HCT116 (cell line): ENCODE measurements at regions not wholly inside any gene's neighbourhood (a gene's known extent, or its start where the extent isn't known, plus 50 kb on each side); places are given as distances from the start of the nearest gene placed in this dataset.

ENCODE experiments used
- ATAC-seq: fragments of 200-7000 bp; cut with Tn5 transposase; 2 replicates; pipeline ENCODE4 v1.9.1; 2020; ENCODE audit warnings: mild to moderate bottlenecking, moderate library complexity
- BruUV-seq: library from RNA; stranded (reverse); fragments of 400-500 nt; replicated peaks from 2 replicates; lab custom pipeline; 2021; lab: Mats Ljungman, UMichigan
- CTCF ChIA-PET: fragments of 300-600 bp; sonication (Branson Sonifier 250); formaldehyde crosslinking; loops from one replicate; lab custom pipeline; 2021; ENCODE audit warnings: antibody characterized with exemption; lab: Charles Lee
- POLR2A ChIA-PET: fragments of 300-600, 350-600 bp; sonication (Branson Sonifier 250); formaldehyde crosslinking; loops from one replicate; lab custom pipeline; 2021; ENCODE audit warnings: antibody characterized with exemption; lab: Charles Lee
- RAD21 ChIA-PET, 2 experiments: fragments of 300-600 bp; sonication (Branson Sonifier 250); formaldehyde crosslinking; loops; one replicate each; lab custom pipeline; 2023; ENCODE audit warnings: low total read pairs in 2 of 2; ENCODE audit not compliant: uncharacterized antibody in 2 of 2, unreplicated experiment in 2 of 2, low non-redundant PET in 1 of 2; lab: Charles Lee
- DNase-seq: peaks from one replicate; pipeline ENCODE4 v3.0.0-alpha.2; 2010; ENCODE audit warnings: low read depth, low spot score
- H2AFZ ChIP-seq: fragments of 200-600 bp; shearing (Covaris generic), sonication (generic); 2 replicates; pipeline ENCODE4 v1.6.1; 2017; ENCODE audit warnings: low read depth, mixed run types, mixed read lengths, antibody characterized with exemption, low read length; ENCODE audit not compliant: poor library complexity, severe bottlenecking
- H3K27ac ChIP-seq: 2 replicates; pipeline ENCODE4 v1.5.1; 2012; ENCODE audit warnings: low read depth, low read length
- H3K27me3 ChIP-seq: fragments of 200-600 bp; sonication (generic); 2 replicates; pipeline ENCODE4 v1.6.1; 2016; ENCODE audit warnings: mixed run types, low read length, mixed read lengths; ENCODE audit not compliant: insufficient read depth
- H3K36me3 ChIP-seq, 2 experiments: fragments of 200-500 bp in 1 of 2; fragments of 200-600 bp in 1 of 2; sonication (Bioruptor generic) in 1 of 2; sonication (generic) in 1 of 2; 2 replicates each; pipeline versions ENCODE4 v1.5.1 to v1.6.1; 2014 to 2016; ENCODE audit warnings: low read length in 2 of 2, inconsistent platforms in 1 of 2, mixed read lengths in 1 of 2, mixed run types in 1 of 2; ENCODE audit not compliant: insufficient read depth in 2 of 2, control insufficient read depth in 1 of 2
- H3K4me1 ChIP-seq, 2 experiments: fragments of 200-600 bp in 1 of 2; sonication (generic) in 1 of 2; 2 replicates each; pipeline versions ENCODE4 v1.5.1 to v1.6.1; 2012 to 2017; ENCODE audit warnings: low read length in 2 of 2, inconsistent platforms in 1 of 2, mild to moderate bottlenecking in 1 of 2, mixed read lengths in 1 of 2, mixed run types in 1 of 2, moderate library complexity in 1 of 2; ENCODE audit not compliant: insufficient read depth in 2 of 2, control insufficient read depth in 1 of 2
- H3K4me2 ChIP-seq: fragments of 200-600 bp; sonication (generic); 2 replicates; pipeline ENCODE4 v1.6.1; 2017; ENCODE audit warnings: mixed run types, low read length, mixed read lengths
- H3K4me3 ChIP-seq, 2 experiments: fragments of 200-600 bp in 1 of 2; sonication (generic) in 1 of 2; replicated peaks in 1 of 2; 2 replicates each; pipeline ENCODE4 v1.5.1; 2011 to 2016; ENCODE audit warnings: low read length in 2 of 2, control low read depth in 1 of 2, low read depth in 1 of 2, mild to moderate bottlenecking in 1 of 2, mixed read lengths in 1 of 2, mixed run types in 1 of 2
- H3K79me2 ChIP-seq: fragments of 200-600 bp; sonication (generic); 2 replicates; pipeline ENCODE4 v1.6.1; 2017; ENCODE audit warnings: mild to moderate bottlenecking, mixed run types, low read length, moderate library complexity, mixed read lengths; ENCODE audit not compliant: insufficient read depth
- H3K9ac ChIP-seq: fragments of 200-600 bp; sonication (generic); 2 replicates; pipeline ENCODE4 v1.6.1; 2016; ENCODE audit warnings: low read length, mixed read lengths
- H3K9me2 ChIP-seq: fragments of 200-600 bp; sonication (generic), shearing (Covaris generic); 2 replicates; pipeline ENCODE4 v1.6.1; 2017; ENCODE audit warnings: mixed run types, mild to moderate bottlenecking, moderate library complexity; ENCODE audit not compliant: insufficient read depth
- H3K9me3 ChIP-seq, 2 experiments: fragments of 200-500 bp in 1 of 2; fragments of 200-600 bp in 1 of 2; sonication (Bioruptor generic) in 1 of 2; sonication (generic) in 1 of 2; 2 replicates each; pipeline ENCODE4 v1.6.1; 2014 to 2017; ENCODE audit warnings: low read length in 2 of 2, mixed read lengths in 2 of 2, inconsistent platforms in 1 of 2, low read depth in 1 of 2, mild to moderate bottlenecking in 1 of 2, mixed run types in 1 of 2, moderate library complexity in 1 of 2; ENCODE audit not compliant: control insufficient read depth in 1 of 2, insufficient read depth in 1 of 2
- H4K20me1 ChIP-seq: fragments of 200-600 bp; sonication (generic), shearing (Covaris generic); 2 replicates; pipeline ENCODE4 v1.6.1; 2017; ENCODE audit warnings: mixed run types, mild to moderate bottlenecking, moderate library complexity; ENCODE audit not compliant: insufficient read depth
- ATF3 ChIP-seq: IDR thresholded peaks from 2 replicates; pipeline ENCODE4 v1.6.1; 2012
- CEBPB ChIP-seq: IDR thresholded peaks from 2 replicates; pipeline ENCODE4 v1.6.1; 2012; ENCODE audit warnings: low read depth
- CTCF ChIP-seq, 3 experiments: fragments of 200-600 bp in 1 of 3; sonication (generic) in 1 of 3; IDR thresholded peaks in 2 of 3; conservative IDR thresholded peaks in 1 of 3; 2 replicates each; pipeline ENCODE4 v1.5.1; 2012 to 2017; ENCODE audit warnings: low read depth in 2 of 3, low read length in 2 of 3, antibody characterized with exemption in 1 of 3, borderline replicate concordance in 1 of 3, control low read depth in 1 of 3, mild to moderate bottlenecking in 1 of 3, mixed read lengths in 1 of 3, mixed run types in 1 of 3, moderate library complexity in 1 of 3; ENCODE audit not compliant: insufficient read depth in 1 of 3
- EGR1 ChIP-seq: IDR thresholded peaks from 2 replicates; pipeline ENCODE4 v1.6.1; 2012; ENCODE audit warnings: low read depth
- ELF1 ChIP-seq: IDR thresholded peaks from 2 replicates; pipeline ENCODE4 v1.6.1; 2012; ENCODE audit warnings: low read depth, borderline replicate concordance
- EZH2 ChIP-seq: fragments of 200-600 bp; sonication (generic); IDR thresholded peaks from 2 replicates; pipeline ENCODE4 v1.6.1; 2017; ENCODE audit warnings: antibody characterized with exemption, mixed run types
- EZH2phosphoT487 ChIP-seq: fragments of 200-600 bp; IDR thresholded peaks from 2 replicates; pipeline ENCODE4 v1.6.1; 2018; ENCODE audit warnings: antibody characterized with exemption, borderline replicate concordance
- FOSL1 ChIP-seq: IDR thresholded peaks from 2 replicates; pipeline ENCODE4 v1.6.1; 2012; ENCODE audit warnings: low read depth
- JUND ChIP-seq: IDR thresholded peaks from 2 replicates; pipeline ENCODE4 v1.6.1; 2012
- POLR2A ChIP-seq: IDR thresholded peaks from 2 replicates; pipeline ENCODE4 v1.7.0; 2011; ENCODE audit warnings: borderline replicate concordance; ENCODE audit not compliant: insufficient read depth, insufficient read length; ENCODE audit errors: extremely low read depth
- POLR2AphosphoS5 ChIP-seq: IDR thresholded peaks from 2 replicates; pipeline ENCODE4 v1.6.1; 2011; ENCODE audit warnings: mild to moderate bottlenecking, low read depth, low read length, moderate library complexity
- RAD21 ChIP-seq: IDR thresholded peaks from 2 replicates; pipeline ENCODE4 v1.6.1; 2012; ENCODE audit warnings: low read depth, mild to moderate bottlenecking
- REST ChIP-seq: IDR thresholded peaks from 2 replicates; pipeline ENCODE4 v1.6.1; 2012; ENCODE audit warnings: low read depth
- SIN3A ChIP-seq: IDR thresholded peaks from 2 replicates; pipeline ENCODE4 v1.6.1; 2012; ENCODE audit warnings: low read depth
- SP1 ChIP-seq: IDR thresholded peaks from 2 replicates; pipeline ENCODE4 v1.6.1; 2012; ENCODE audit warnings: low read depth
- SRF ChIP-seq: IDR thresholded peaks from 2 replicates; pipeline ENCODE4 v1.6.1; 2012; ENCODE audit warnings: low read depth
- TCF7L2 ChIP-seq: IDR thresholded peaks from 2 replicates; pipeline ENCODE4 v1.7.0; 2011; ENCODE audit warnings: borderline replicate concordance, inconsistent platforms; ENCODE audit not compliant: insufficient read depth, insufficient read length; ENCODE audit errors: extremely low read depth
- ZFX ChIP-seq: fragments of 450-650 bp; IDR thresholded peaks from 2 replicates; pipeline ENCODE4 v1.6.1; 2017
- ZNF274 ChIP-seq: fragments of 200-500 bp; sonication (Bioruptor generic); IDR thresholded peaks from 2 replicates; pipeline ENCODE4 v1.6.1; 2014; ENCODE audit warnings: mild to moderate bottlenecking, low read depth, low read length, inconsistent platforms
- intact Hi-C: fragments of 100-400 bp; cut with micrococcal nuclease; formaldehyde crosslinking; loops from 2 replicates; pipeline ENCODE4 v1.10.0; 2022

- intact Hi-C loops, result no loop called here
- no peak overlapping the region for H3K27ac ChIP-seq
- H3K4me1 ChIP-seq, result no peaks in the 10 kb centered on the region
- DNase-seq (no peak), ATAC-seq (no peak)
- H2AFZ ChIP-seq, result no peak overlapping the region
- no peaks in the 10 kb centered on the region for H3K9me3 ChIP-seq
- H4K20me1 ChIP-seq, result no peaks in the 10 kb centered on the region
- H3K9me2 ChIP-seq, result no peaks in the 10 kb centered on the region
- 0 out of 2 replicates have a peak, but pooled peaks cover 8% of the 10 kb centered on the region for H3K27me3 ChIP-seq
- ChIA-PET RAD21 (no interaction called here), CTCF (no interaction called here), POLR2A (no interaction called here)
- no peaks in the 10 kb centered on the region for H3K36me3 ChIP-seq
- H3K4me3 ChIP-seq, result no peak overlapping the region
- TF ChIP-seq CTCF (IDR thresholded peaks at IDR 0.05 in 2 of 3, conservative IDR thresholded peaks at IDR 0.05 in 1 of 3; ENCODE audit: borderline replicate concordance in 1 of 3, insufficient read depth in 1 of 3, low read depth in 2 of 3, low read length in 2 of 3) (no peak), SRF (no peak), EZH2phosphoT487 (no peak), ZNF274 (no peak), SIN3A (no peak), ZFX (no peak), SP1 (no peak), REST (no peak), JUND (no peak), TCF7L2 (no peak), ATF3 (no peak), RAD21 (no peak), CEBPB (no peak), FOSL1 (no peak), EGR1 (no peak), POLR2A (no peak), EZH2 (no peak), ELF1 (no peak), POLR2AphosphoS5 (no peak)
- H3K79me2 ChIP-seq, result no peaks in the 10 kb centered on the region
- no TSS peak for BruUV-seq
- no peak overlapping the region for H3K4me2 ChIP-seq
- no peak overlapping the region for H3K9ac ChIP-seq
Observed at GRCh38 chr20:22819112-22819511, 216.0 kb upstream of the SSTR4 start.
